DND-41 (cell line): ENCODE measurements at regions not wholly inside any gene's neighbourhood (a gene's known extent, or its start where the extent isn't known, plus 50 kb on each side); places are given as distances from the start of the nearest gene placed in this dataset.
A peak's percentile ranks its signal among the peaks of the same experiment; 100 is the strongest.

ENCODE experiments used
- ATAC-seq: fragments of 200-7000 bp; cut with Tn5 transposase; 3 replicates; pipeline ENCODE4 v1.9.1; 2021; ENCODE audit warnings: low read depth; ENCODE audit not compliant: insufficient read depth
- DNase-seq: peaks from one replicate; pipeline ENCODE4 v3.0.0-alpha.2; 2020
- H2AFZ ChIP-seq: 2 replicates; pipeline ENCODE4 v1.6.0; 2012; ENCODE audit warnings: low read depth, low read length
- H3K27ac ChIP-seq: 2 replicates; pipeline ENCODE4 v1.5.1; 2012; ENCODE audit warnings: low read length, inconsistent platforms
- H3K27me3 ChIP-seq: fragments of 200-600 bp; sonication (generic); 2 replicates; pipeline ENCODE4 v1.6.0; 2012; ENCODE audit warnings: low read length, mild to moderate bottlenecking, inconsistent platforms; ENCODE audit not compliant: insufficient read depth, poor library complexity
- H3K36me3 ChIP-seq: 2 replicates; pipeline ENCODE4 v1.5.1; 2012; ENCODE audit warnings: low read length, inconsistent platforms; ENCODE audit not compliant: insufficient read depth
- H3K4me1 ChIP-seq: 2 replicates; pipeline ENCODE4 v1.5.1; 2012; ENCODE audit warnings: mild to moderate bottlenecking, low read length; ENCODE audit not compliant: insufficient read depth
- H3K4me2 ChIP-seq: 2 replicates; pipeline ENCODE4 v1.6.0; 2012; ENCODE audit warnings: mild to moderate bottlenecking, moderate library complexity, low read length, inconsistent platforms; ENCODE audit not compliant: insufficient read depth
- H3K4me3 ChIP-seq, 2 experiments: fragments of 200-600 bp in 1 of 2; shearing (Covaris generic) in 1 of 2; 2 replicates each; pipeline ENCODE4 v1.5.1; 2012 to 2016; ENCODE audit warnings: inconsistent platforms in 2 of 2, low read length in 2 of 2, mild to moderate bottlenecking in 2 of 2, low read depth in 1 of 2, moderate library complexity in 1 of 2
- H3K79me2 ChIP-seq: 2 replicates; pipeline ENCODE4 v1.6.0; 2012; ENCODE audit warnings: low read length, inconsistent platforms; ENCODE audit not compliant: insufficient read depth
- H3K9ac ChIP-seq: 2 replicates; pipeline ENCODE4 v1.6.0; 2012; ENCODE audit warnings: low read depth, mild to moderate bottlenecking, inconsistent platforms, low read length, moderate library complexity
- H3K9me3 ChIP-seq: 2 replicates; pipeline ENCODE4 v1.5.1; 2012; ENCODE audit warnings: low read length, moderate library complexity, mild to moderate bottlenecking, inconsistent platforms; ENCODE audit not compliant: insufficient read depth, severe bottlenecking
- H4K20me1 ChIP-seq: 2 replicates; pipeline ENCODE4 v1.6.0; 2012; ENCODE audit warnings: low read length; ENCODE audit not compliant: insufficient read depth
- CTCF ChIP-seq: IDR thresholded peaks from 2 replicates; pipeline ENCODE4 v1.5.1; 2012; ENCODE audit warnings: borderline replicate concordance, low read length, moderate library complexity, mild to moderate bottlenecking; ENCODE audit not compliant: poor library complexity, severe bottlenecking; ENCODE audit errors: extremely low read depth
- EZH2 ChIP-seq: IDR thresholded peaks from 3 replicates; pipeline ENCODE4 v1.6.1; 2012; ENCODE audit warnings: borderline replicate concordance, low read depth, mild to moderate bottlenecking, moderate library complexity, low read length, inconsistent platforms; ENCODE audit not compliant: severe bottlenecking

GRCh38 chr2:150781142-150781541 lies 293.7 kb upstream of the RND3 start:
- Histone ChIP-seq H3K79me2 (no peaks in the 10 kb centered on the region), H3K9ac (no peak overlapping the region), H3K4me1 (peaks cover 9% of the 10 kb centered on the region), H2AFZ (no peak overlapping the region), H4K20me1 (no peaks in the 10 kb centered on the region), H3K36me3 (no peaks in the 10 kb centered on the region), H3K4me3 (no peak overlapping the region), H3K27ac (no peak overlapping the region), H3K27me3 (no peaks in the 10 kb centered on the region), H3K9me3 (no peaks in the 10 kb centered on the region), H3K4me2 (no peak overlapping the region)
- ATAC-seq (peak; percentile 91), DNase-seq (peak; percentile 28)
- no peak for TF ChIP-seq CTCF
- no peak for TF ChIP-seq EZH2

- Histone ChIP-seq H3K9me3 (no peaks in the 10 kb centered on the region), H3K27me3 (no peaks in the 10 kb centered on the region), H3K4me3 (no peak overlapping the region), H3K27ac (no peak overlapping the region), H3K36me3 (no peaks in the 10 kb centered on the region), H2AFZ (no peak overlapping the region), H3K79me2 (no peaks in the 10 kb centered on the region), H3K4me1 (peaks cover 9% of the 10 kb centered on the region), H4K20me1 (no peaks in the 10 kb centered on the region), H3K4me2 (no peak overlapping the region), H3K9ac (no peak overlapping the region)
- DNase-seq (no peak), ATAC-seq (no peak)
- TF ChIP-seq CTCF (no peak), EZH2 (no peak)
These were observed 291.4 kb upstream of the RND3 start for GRCh38 chr2:150778828-150779227.

- H3K27me3 ChIP-seq = no peaks in the 10 kb centered on the region
- H3K9ac ChIP-seq = no peak overlapping the region
- H3K4me2 ChIP-seq = no peak overlapping the region
- DNase-seq (no peak), ATAC-seq (no peak)
- H4K20me1 ChIP-seq = no peaks in the 10 kb centered on the region
- H3K4me1 ChIP-seq = peaks cover 28% of the 10 kb centered on the region
- no peak overlapping the region for H2AFZ ChIP-seq
- no peaks in the 10 kb centered on the region for H3K9me3 ChIP-seq
- H3K79me2 ChIP-seq = no peaks in the 10 kb centered on the region
- H3K36me3 ChIP-seq = no peaks in the 10 kb centered on the region
- H3K27ac ChIP-seq = no peak overlapping the region
- no peak overlapping the region for H3K4me3 ChIP-seq
- no peak for TF ChIP-seq CTCF
- no peak for TF ChIP-seq EZH2
These were observed 282.0 kb upstream of the RND3 start for GRCh38 chr2:150769421-150769820.

GRCh38 chr2:150767991-150768746 lies 280.7 kb upstream of the RND3 start:
- Histone ChIP-seq H3K79me2 (no peaks in the 10 kb centered on the region), H2AFZ (no peak overlapping the region), H3K27me3 (no peaks in the 10 kb centered on the region), H4K20me1 (no peaks in the 10 kb centered on the region), H3K9me3 (no peaks in the 10 kb centered on the region), H3K4me2 (peak overlapping the region; percentile 11; the same call in 1 of the 2 replicates), H3K4me3 (no peak overlapping the region), H3K4me1 (peaks cover 28% of the 10 kb centered on the region), H3K27ac (peak overlapping the region; percentile 40; the same call in 1 of the 2 replicates), H3K36me3 (no peaks in the 10 kb centered on the region), H3K9ac (no peak overlapping the region)
- TF ChIP-seq EZH2 (no peak), CTCF (no peak)
- DNase-seq (peak; percentile 35), ATAC-seq (peak; percentile 92)
